OCI-LY7 (cell line): ENCODE measurements at regions not wholly inside any gene's neighbourhood (a gene's known extent, or its start where the extent isn't known, plus 50 kb on each side); places are given as distances from the start of the nearest gene placed in this dataset.

Source experiments
- BruUV-seq: library from RNA; stranded (reverse); fragments of 400-500 nt; replicated peaks from 2 replicates; lab custom pipeline; 2021; lab: Mats Ljungman, UMichigan
- CTCF ChIA-PET: fragments of 300-600 bp; sonication (Branson Sonifier 250); formaldehyde crosslinking; loops from one replicate; lab custom pipeline; 2022; ENCODE audit warnings: antibody characterized with exemption; ENCODE audit not compliant: unreplicated experiment; lab: Charles Lee
- POLR2A ChIA-PET: fragments of 300-600 bp; sonication (Branson Sonifier 250); formaldehyde crosslinking; loops from one replicate; lab custom pipeline; 2022; ENCODE audit warnings: antibody characterized with exemption; lab: Charles Lee
- DNase-seq: peaks from one replicate; pipeline ENCODE4 v3.0.0-alpha.2; 2015; ENCODE audit warnings: low spot score
- H2AFZ ChIP-seq: fragments of 200-600 bp; sonication (generic), shearing (Covaris generic); 2 replicates; pipeline ENCODE4 v1.6.1; 2014; ENCODE audit warnings: mild to moderate bottlenecking, antibody characterized with exemption, low read length, moderate library complexity
- H3K27ac ChIP-seq: fragments of 200-600 bp; sonication (generic); 2 replicates; pipeline ENCODE4 v1.5.1; 2014; ENCODE audit warnings: mixed run types, low read depth, mild to moderate bottlenecking, moderate library complexity, low read length, inconsistent platforms; ENCODE audit not compliant: poor library complexity, severe bottlenecking
- H3K36me3 ChIP-seq: fragments of 200-600 bp; sonication (generic); 2 replicates; pipeline ENCODE4 v1.6.1; 2014; ENCODE audit warnings: mild to moderate bottlenecking, antibody characterized with exemption, low read length, moderate library complexity, mixed read lengths; ENCODE audit not compliant: insufficient read depth
- H3K4me1 ChIP-seq: fragments of 200-600 bp; sonication (generic); 2 replicates; pipeline ENCODE4 v1.5.1; 2014; ENCODE audit warnings: mild to moderate bottlenecking, low read length; ENCODE audit not compliant: insufficient read depth, poor library complexity, severe bottlenecking
- H3K4me2 ChIP-seq: fragments of 200-600 bp; sonication (generic); 2 replicates; pipeline ENCODE4 v1.6.1; 2014; ENCODE audit warnings: mild to moderate bottlenecking, low read length
- H3K4me3 ChIP-seq: fragments of 200-600 bp; sonication (generic); 2 replicates; pipeline ENCODE4 v1.5.1; 2014; ENCODE audit warnings: mild to moderate bottlenecking, low read depth, low read length; ENCODE audit not compliant: poor library complexity, severe bottlenecking
- H3K79me2 ChIP-seq: fragments of 200-600 bp; sonication (generic); 2 replicates; pipeline ENCODE4 v1.6.1; 2016; ENCODE audit warnings: low read depth, mild to moderate bottlenecking, low read length, moderate library complexity, mixed read lengths; ENCODE audit not compliant: insufficient read depth
- H3K9me2 ChIP-seq: fragments of 200-600 bp; sonication (generic); 2 replicates; pipeline ENCODE4 v1.6.1; 2016; ENCODE audit warnings: mild to moderate bottlenecking, low read length, mixed read lengths; ENCODE audit not compliant: insufficient read depth
- H3K9me3 ChIP-seq: fragments of 200-600 bp; sonication (generic); 2 replicates; pipeline ENCODE4 v1.6.1; 2014; ENCODE audit warnings: mild to moderate bottlenecking, mixed run types, low read length, mixed read lengths
- H4K20me1 ChIP-seq: fragments of 200-600 bp; sonication (generic); 2 replicates; pipeline ENCODE4 v1.6.1; 2014; ENCODE audit warnings: mild to moderate bottlenecking, antibody characterized with exemption, low read length, moderate library complexity, mixed read lengths; ENCODE audit not compliant: insufficient read depth
- EZH2phosphoT487 ChIP-seq: fragments of 200-600 bp; sonication (generic); IDR thresholded peaks from 2 replicates; pipeline ENCODE4 v1.6.1; 2018; ENCODE audit warnings: low read depth, borderline replicate concordance, mild to moderate bottlenecking, mixed run types, antibody characterized with exemption, low read length, moderate library complexity, mixed read lengths
- intact Hi-C: fragments of 100-400 bp; cut with micrococcal nuclease; formaldehyde crosslinking; loops from one replicate; pipeline ENCODE4 v1.10.0; 2022; ENCODE audit not compliant: unreplicated experiment
- TF ChIP-seq, protein P1 (sequence below): fragments of 200-600 bp; sonication (generic); conservative IDR thresholded peaks from 2 replicates; pipeline ENCODE4 v1.5.1; 2014; ENCODE audit warnings: mild to moderate bottlenecking, antibody characterized with exemption, low read length, moderate library complexity, mixed read lengths

DNA sequence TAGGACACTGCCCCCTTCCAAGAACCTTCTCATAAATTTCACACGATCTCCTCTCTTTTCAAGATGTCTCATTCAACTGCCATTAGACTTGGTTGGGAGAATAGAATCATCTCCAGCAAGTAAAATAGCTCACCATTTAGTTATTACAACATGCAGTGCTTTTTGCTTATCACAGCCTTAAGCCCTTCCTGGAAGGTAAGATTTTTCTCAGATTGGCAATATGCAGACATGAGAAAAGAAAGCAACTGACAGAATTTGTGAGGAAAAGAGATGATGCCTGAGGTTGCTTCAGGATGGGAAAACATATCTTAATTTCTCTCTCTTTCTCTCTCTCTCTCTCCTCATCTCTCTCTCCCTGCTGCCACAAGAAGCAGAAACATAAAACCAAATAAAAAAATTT, 855.1 kb upstream of the ACVR2A start:
- no peaks in the 10 kb centered on the region for H3K9me3 ChIP-seq
- no peak overlapping the region for H3K4me2 ChIP-seq
- BruUV-seq, result no TSS peak
- H3K27ac ChIP-seq, result no peak overlapping the region
- DNase-seq, result no peak
- no peaks in the 10 kb centered on the region for H3K9me2 ChIP-seq
- no peaks in the 10 kb centered on the region for H4K20me1 ChIP-seq
- intact Hi-C loops, result no loop called here
- H2AFZ ChIP-seq, result no peak overlapping the region
- CTCF ChIA-PET, result interaction anchor here (0.6 kb wide), 1 partner anchor 22 kb away, joined by 3 read pairs; no protein-coding TSS in a partner anchor
- H3K4me1 ChIP-seq, result no peaks in the 10 kb centered on the region
- TF ChIP-seq EZH2phosphoT487, result no peak
- TF ChIP-seq, protein P1, sequence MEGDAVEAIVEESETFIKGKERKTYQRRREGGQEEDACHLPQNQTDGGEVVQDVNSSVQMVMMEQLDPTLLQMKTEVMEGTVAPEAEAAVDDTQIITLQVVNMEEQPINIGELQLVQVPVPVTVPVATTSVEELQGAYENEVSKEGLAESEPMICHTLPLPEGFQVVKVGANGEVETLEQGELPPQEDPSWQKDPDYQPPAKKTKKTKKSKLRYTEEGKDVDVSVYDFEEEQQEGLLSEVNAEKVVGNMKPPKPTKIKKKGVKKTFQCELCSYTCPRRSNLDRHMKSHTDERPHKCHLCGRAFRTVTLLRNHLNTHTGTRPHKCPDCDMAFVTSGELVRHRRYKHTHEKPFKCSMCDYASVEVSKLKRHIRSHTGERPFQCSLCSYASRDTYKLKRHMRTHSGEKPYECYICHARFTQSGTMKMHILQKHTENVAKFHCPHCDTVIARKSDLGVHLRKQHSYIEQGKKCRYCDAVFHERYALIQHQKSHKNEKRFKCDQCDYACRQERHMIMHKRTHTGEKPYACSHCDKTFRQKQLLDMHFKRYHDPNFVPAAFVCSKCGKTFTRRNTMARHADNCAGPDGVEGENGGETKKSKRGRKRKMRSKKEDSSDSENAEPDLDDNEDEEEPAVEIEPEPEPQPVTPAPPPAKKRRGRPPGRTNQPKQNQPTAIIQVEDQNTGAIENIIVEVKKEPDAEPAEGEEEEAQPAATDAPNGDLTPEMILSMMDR, result no peak
- POLR2A ChIA-PET, result no interaction called here
- no peak overlapping the region for H3K4me3 ChIP-seq
- no peaks in the 10 kb centered on the region for H3K79me2 ChIP-seq
- H3K36me3 ChIP-seq, result no peaks in the 10 kb centered on the region

DNA sequence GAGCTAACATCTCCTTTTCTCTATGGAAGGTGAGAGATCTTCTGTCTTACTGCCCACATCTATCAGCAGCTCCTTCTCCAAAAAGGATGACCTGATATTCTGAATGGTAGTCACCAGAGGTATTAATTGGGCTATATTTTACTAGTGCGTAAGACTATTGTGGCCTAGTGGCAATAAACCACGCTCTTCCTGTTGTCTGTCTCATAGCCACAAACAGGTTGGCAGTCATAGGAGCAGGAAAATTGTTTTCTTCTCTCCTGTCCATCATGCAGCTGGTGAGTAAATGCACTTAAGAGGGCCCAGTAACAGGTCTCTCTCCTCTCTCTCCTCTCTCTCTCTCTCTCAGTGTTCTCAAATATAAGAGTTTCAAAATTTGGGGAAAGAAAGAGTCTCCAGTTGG, 856.8 kb upstream of the ACVR2A start:
- H3K79me2 ChIP-seq, result no peaks in the 10 kb centered on the region
- H3K4me1 ChIP-seq, result no peaks in the 10 kb centered on the region
- no peaks in the 10 kb centered on the region for H4K20me1 ChIP-seq
- H3K36me3 ChIP-seq, result no peaks in the 10 kb centered on the region
- H3K9me3 ChIP-seq, result no peaks in the 10 kb centered on the region
- no peak overlapping the region for H2AFZ ChIP-seq
- no peak for TF ChIP-seq EZH2phosphoT487
- TF ChIP-seq, protein P1, result no peak
- no TSS peak for BruUV-seq
- ChIA-PET CTCF (no interaction called here), POLR2A (interaction anchor here (0.5 kb wide), 1 partner anchor 27 kb away, joined by 3 read pairs; no protein-coding TSS in a partner anchor)
- no peak for DNase-seq
- H3K4me3 ChIP-seq, result no peak overlapping the region
- H3K4me2 ChIP-seq, result no peak overlapping the region
- H3K27ac ChIP-seq, result no peak overlapping the region
- no peaks in the 10 kb centered on the region for H3K9me2 ChIP-seq
- intact Hi-C loops, result loop anchor here (1.0 kb wide), 1 partner anchor 10 kb away; no protein-coding TSS in a partner anchor

DNA sequence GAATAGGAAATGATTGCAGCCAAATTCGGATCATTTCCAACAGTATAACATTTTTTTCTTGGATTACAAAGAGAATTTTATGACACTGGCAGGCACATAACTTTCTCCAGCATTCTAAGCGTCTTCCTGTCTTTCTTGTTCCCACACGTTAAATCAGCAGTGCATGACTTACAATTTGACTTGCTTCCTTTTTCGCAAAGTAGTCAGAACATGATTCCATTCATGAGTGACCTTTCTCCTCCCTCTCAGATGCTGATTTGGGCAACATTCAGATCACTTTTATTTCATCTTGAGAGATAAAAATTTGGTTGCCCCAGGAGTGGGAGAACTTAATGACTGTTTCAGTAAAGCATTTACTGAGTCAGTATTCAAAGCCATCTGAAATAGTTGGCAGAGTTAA, 858.7 kb upstream of the ACVR2A start:
- POLR2A ChIA-PET, result interaction anchor here (1.0 kb wide), 1 partner anchor 12 kb away, joined by 5 read pairs; no protein-coding TSS in a partner anchor
- BruUV-seq, result no TSS peak
- Histone ChIP-seq H3K4me3 (no peak overlapping the region), H4K20me1 (no peaks in the 10 kb centered on the region), H3K27ac (no peak overlapping the region), H3K4me2 (no peak overlapping the region), H3K9me2 (no peaks in the 10 kb centered on the region), H3K9me3 (no peaks in the 10 kb centered on the region), H3K36me3 (no peaks in the 10 kb centered on the region), H2AFZ (no peak overlapping the region), H3K79me2 (no peaks in the 10 kb centered on the region), H3K4me1 (no peaks in the 10 kb centered on the region)
- TF ChIP-seq EZH2phosphoT487, result no peak
- TF ChIP-seq, protein P1, result no peak
- no peak for DNase-seq
- intact Hi-C loops, result no loop called here
- CTCF ChIA-PET, result no interaction called here
